ENCODE measurements at regions not wholly inside any gene's neighbourhood (a gene's known extent, or its start where the extent isn't known, plus 50 kb on each side); places are given as distances from the start of the nearest gene placed in this dataset.
A peak's percentile ranks its signal among the peaks of the same experiment; 100 is the strongest.

DNA sequence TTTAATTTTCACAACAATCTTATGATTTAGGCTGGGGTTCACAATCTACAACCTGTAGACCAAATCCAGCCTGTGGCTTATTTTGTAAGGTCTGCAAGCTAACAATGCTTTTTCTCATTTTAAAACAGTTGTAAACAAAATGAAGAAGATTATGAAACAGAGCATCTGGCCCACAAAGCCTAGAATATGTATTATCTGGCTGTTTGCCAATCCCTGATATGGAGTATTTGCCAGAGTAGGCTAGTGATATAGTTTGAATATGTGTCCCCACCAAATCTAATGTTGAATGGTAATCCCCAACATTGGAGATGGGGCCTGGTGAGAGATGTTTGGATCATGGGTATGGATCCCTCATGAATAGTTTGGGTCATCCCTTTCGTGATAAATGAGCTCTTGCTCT lies 201.8 kb downstream of the DHX35 start:
- DNase-seq = no peak

DNA sequence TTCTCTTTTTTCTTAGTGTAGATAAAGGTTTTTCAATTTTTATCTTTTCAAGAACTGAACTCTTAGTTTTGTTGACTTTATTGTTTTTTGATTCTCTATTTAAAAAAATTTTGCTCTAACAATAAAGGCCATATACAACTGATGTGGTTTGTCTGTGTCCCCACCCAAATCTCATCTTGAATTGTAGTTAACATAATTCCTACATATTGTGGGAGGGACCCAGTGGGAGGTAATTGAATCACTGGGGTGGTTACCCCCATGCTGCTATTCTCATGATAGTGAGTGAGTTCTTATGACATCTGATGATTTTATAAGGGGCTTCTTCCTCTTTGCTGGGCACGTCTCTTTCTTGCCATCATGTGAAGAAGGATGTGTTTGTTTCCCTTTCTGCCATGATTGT lies 199.8 kb downstream of the DHX35 start:
- DNase-seq = no peak

DNA sequence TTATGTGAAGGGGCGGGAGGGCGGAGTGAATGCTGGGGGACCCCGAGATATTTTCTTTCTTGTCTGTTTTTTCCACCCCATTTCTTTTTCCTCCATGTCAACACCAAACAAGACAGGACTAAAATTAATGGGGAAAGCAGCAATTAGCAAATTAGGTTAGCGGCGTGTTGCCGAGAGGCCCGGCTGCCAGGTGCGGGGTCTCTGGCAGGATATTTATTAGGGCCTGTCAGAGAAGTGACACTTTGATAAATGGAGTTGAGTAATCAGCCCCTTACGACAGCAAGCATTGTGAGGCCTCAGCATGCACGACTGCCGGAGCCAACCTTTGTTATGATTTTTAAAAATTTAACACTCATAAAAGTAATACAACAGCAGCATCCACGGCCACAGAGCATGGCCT lies 193.8 kb downstream of the DHX35 start:
- no peak for DNase-seq

DNA sequence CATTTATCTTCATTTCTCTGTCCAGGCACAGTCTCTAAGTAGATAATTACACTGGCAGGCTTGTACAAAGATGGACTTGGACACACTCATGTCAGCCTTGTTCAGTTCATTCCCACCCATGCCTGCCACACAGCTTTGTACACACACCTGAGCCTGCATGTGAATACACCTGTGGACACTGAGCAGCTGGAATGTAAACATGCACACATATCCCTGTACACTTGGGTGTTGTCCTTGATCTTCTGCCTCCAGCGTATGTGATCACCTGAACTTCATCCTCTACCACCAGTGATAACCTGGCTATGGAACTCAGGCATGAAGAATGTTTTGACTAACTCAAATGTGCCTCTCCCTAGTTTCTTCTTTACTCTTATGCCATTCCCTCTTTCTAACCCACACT lies 190.6 kb downstream of the DHX35 start:
- no peak for DNase-seq

DNA sequence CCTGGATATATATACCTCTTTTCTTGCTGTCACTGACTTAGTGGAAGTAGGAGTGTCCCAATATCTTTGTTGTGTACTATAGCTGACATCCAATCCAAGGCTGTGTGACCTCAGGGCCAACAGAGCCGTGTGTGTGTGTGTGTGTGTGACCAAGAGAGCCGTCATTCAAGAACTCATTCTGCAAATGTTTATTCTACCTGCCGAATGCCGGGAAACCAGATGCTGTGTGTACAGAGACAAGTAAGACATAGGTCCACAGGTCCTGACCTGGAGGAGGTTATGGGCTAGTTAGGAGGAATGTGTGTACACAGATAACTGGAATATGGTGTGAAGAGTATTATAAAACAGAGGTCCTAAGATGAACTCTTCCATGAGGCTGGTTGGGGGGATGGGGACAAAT lies 190.0 kb downstream of the DHX35 start:
- DNase-seq = no peak

DNA sequence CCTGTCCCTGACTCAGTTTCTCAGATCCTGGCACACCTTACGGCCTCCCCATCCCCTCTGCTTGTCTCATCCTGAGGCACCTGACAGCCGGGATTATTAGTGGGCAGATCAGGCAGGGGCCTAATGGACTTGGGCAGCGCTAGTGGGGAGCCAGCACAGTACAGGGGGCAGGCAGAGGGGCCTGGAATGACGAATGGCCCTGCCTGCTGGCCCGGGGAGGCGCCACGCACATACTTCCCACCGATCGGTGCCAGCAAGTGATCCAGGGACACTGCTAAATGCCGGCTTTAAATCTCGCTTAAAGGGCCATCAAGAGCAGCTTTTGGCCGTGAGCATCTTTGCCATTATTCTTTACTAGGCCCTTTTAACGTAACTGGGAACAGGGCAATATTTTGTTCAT lies 188.4 kb downstream of the DHX35 start:
- no peak for DNase-seq

DNA sequence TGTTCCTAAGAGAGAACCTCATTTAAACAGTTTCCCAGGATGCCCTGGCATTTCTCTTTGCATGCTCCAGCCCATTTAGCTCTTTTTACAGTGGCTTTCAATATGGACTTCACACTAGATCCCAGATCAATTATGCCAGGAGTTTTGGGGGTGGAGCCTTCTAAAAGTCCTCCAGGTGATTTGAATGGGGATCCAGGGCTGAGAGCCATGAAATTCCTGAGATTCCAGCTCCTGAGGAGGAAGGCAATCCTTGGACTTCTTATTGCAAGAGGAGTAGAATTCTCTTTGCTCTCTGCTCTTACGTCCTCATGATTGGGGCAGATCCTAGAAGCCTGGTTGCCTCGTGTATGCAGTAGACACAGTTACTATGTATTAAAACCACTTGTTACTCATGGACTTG lies 184.2 kb downstream of the DHX35 start:
- DNase-seq = no peak

DNA sequence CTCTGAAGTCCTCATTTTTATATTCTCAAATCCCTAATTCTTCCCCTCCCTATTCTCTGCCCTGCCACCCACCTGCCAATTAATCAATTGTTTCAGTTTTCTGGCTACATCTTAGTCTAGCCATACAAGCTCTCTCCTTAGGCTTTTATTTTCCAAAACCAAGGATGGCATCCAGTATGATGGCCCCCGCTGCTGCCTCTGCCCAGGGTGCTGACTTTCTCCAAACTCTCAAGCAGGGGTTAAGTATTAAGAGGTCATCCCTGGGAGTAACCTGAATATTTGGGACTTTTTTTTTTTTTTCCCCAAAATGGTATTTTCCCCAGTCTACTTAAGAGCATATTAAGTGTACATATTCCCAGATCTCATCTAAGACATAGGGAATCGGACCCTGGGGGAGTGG lies 183.8 kb downstream of the DHX35 start:
- no peak for DNase-seq

DNA sequence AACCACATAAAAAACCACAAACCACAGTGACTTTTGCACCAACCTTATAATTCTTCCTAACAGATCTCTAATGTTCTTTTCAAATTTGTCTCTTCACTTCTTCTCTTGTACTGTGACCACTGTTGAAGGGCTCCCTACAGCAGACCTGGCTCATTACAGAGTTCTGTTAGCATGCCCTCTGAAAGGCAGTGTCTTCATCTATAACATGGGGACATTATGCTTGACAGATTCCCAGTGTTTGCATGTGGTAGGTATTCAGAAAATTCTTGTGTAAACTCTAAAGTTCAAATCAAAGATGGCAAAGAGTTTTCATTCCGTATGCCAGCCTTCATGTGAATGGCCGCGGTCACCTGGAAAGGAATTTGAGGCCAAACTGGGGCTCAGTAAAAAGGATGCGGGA lies 182.6 kb downstream of the DHX35 start:
- no peak for DNase-seq

DNA sequence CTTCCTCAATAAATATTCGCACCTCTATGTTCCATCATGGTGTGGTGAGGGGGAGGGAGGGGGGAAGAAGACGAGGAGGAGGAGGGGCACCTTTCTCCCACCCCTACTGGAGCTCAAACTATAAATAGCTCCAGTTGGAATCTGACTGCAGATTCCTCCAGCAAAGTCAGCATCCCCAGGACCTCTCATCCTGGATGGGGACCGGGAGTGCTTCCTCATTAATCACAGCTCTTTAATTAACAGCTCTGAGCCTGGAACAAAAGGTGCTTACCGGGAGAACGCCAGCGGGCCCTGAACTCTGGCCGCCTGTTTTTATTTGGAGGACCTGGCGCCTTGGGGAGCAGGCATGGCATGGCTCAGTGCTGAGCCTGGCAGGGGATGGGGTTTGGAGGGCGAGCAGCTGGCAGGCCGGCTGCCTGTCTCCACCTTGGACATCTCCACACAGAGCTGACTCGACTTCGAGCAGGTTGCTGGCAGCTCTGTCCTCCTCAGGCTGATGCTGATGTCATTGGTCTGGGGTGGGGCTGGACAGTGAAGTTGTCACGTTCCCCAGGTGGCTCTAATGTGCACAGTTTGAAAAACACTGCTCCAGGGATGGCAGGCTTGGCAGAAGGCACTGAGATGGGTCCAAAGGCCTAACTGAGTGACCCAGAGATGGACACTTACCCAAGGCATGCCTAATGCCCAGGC lies 180.4 kb downstream of the DHX35 start:
- DNase-seq = no peak

DNA sequence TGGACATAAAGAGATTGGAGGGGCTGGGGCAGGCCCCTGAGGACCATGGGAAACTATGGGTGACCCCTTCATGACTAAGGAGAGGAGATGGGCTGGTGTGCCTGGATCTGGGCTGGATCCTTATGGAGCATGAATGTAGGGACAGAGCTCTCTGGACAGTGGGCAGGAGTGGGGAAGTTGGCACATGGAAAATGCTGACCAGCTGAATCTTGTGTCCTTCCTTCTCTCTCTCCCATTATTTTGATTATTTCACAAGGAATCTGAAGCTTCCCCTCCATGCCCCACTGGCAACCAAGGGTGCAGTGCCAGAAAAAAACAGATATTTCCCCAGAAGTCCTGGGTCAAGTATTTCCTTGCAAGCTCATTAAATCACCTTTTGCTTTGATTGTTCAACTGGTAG lies 175.2 kb downstream of the DHX35 start:
- no peak for DNase-seq

DNA sequence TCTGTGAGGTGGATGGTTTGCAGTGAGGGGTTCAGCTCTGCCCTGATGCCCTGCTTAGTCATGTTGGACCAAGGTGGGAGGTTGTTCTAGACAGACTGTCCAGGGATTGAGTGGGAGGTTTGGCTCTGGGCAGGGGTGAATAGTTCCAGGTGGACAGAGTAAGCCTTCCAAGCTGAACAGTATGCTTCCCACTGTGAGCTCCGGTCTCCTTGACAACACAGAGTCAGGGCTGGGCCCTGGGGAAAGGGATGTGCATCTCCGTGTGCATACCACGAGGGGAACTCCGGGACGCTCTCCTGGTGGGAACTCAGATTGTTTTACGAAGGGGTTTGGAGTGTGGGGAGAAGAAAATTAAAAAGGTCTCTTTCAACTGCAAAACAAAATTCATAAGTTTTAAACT lies 174.7 kb downstream of the DHX35 start:
- DNase-seq = no peak

DNA sequence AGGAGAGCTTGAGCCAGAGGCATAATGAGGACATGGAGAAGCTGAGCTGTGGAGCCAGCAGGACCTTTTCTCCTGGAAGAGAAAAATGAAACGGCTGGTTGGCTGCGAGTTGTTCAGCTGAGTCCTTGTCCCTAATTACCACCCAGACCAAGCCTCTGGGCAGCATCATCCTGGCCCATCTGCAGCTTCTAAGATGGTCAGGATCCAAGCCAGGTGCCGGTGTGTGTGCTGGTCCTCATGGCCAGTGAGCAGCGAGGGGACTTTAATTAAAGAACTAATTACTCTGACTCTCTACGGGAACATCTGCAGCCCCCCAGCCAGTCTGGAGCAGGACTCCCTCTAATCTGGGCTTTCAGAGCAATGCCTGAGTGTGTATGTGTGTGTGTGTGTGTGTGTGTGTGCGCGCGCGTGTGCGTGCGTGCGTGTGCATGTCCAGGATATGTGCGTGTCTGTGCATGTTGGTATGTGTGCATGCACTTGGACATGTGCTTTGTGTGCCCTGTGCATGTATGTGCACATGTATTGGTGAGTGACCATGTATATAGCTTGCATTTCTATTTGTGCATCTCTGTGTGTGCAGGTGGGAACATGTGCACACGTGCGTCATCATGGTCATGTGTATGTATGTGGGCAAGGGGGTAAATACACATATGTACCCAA lies 173.9 kb downstream of the DHX35 start:
- DNase-seq = no peak

DNA sequence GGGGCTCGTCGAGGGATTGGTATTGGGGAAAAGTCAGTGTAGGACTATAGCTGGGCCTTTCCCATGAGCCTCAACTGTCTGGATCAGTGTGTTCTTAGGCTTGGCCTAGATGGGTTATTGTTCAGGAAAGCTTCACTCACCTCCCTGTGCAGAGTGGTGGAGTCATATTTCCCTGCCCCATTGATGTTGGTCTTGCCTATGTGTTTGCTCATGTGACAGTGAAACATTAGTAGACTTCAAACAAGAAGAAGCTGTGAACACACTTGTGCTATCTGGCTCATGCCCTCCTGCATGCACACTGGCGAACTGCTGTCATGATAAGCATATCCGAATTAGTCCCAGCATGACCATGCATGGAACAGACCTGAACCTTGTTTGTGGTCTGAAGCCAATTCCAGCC lies 171.1 kb downstream of the DHX35 start:
- DNase-seq = no peak

DNA sequence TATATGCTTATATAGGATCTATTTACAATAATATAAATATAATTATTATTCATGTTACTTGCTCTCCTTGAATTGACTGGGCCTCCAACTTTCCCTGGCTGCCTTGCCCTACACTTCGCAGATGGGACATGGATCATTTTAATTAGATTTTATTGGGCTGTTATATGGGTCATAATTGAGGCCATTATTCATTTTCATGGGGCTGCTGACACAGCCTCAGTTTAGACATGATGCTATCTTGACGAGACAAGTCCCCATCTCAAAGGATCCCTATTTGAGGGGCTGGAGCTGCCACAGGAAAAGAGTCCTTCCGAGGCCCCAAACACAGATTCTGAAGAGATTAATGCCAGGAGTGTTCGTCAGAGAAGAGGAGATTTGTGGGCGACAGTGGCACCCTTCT lies 170.4 kb downstream of the DHX35 start:
- DNase-seq = no peak

DNA sequence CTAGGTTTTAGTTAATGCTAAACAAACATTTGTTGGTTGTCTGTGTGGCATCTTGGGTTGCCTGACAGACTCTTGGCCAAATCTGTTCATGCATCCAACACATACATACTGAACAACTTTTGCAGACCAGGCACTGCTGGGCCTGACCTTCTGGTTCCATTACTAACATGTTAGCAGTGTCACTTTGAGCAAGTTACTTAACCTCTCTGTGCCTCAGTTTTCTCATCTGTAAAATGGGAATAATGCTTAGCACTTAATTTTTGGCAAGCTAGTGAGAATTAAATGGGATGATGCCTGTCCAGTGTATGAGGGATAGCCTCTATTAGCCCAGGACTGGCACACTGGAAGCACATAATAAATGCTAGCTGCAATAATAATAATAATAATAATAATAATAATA lies 169.9 kb downstream of the DHX35 start:
- no peak for DNase-seq

DNA sequence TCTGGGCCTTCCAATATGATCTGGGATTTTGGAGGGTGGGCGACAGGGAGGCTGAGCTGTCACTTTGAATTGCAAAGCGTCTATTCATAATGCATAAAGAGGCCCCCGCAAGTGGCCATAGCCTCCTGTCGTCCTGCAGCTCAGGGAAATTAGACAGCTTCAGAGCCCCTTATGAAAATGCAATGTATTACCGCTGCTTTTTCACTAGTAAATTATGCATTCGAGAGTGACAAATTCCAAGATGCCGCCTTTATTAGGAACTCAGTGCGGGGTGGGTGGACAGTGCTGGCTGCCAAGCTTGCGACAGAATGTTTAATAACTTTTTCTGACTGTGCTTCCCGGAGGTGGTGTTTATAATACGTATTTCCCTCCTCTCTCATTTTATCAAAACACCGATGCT lies 168.5 kb downstream of the DHX35 start:
- no peak for DNase-seq

DNA sequence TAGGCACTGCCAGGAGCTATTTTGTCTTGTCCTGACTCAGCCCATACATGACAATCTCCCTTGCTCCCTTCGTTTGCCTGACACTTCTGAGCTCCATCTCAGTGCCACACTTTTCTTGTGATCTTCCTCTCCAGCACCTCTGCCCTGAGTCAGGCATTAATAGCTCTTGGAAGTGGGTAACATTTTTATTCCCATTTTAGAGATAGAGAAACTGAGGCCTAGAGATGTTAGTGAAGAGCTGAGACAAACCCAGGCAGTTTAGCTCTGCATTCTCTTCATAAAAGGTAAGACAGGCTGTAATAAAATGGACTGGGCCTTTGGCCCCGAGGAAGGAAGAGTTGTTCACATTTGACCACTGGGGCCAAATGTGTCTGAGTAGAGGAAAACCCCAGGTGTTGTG lies 167.4 kb downstream of the DHX35 start:
- DNase-seq = no peak

DNA sequence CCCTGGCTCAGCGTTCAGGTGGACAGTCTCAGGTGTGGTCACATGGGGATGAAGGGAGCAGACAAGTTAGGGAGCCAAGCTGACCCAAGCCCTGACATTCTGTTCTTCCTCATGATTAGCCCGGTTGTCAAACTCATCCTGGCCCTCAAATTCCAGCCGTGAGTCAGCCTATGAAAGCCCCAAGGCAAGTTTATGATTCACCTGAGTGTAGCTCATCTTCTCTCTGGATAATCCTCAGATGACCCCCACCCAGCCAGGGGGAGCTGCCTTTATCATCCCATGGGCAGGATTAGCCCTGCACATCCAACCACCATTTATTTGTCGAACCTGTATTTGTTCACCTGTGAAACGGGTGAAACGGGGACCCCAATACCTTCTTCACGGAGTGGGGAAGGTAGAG lies 161.9 kb downstream of the DHX35 start:
- DNase-seq = no peak

DNA sequence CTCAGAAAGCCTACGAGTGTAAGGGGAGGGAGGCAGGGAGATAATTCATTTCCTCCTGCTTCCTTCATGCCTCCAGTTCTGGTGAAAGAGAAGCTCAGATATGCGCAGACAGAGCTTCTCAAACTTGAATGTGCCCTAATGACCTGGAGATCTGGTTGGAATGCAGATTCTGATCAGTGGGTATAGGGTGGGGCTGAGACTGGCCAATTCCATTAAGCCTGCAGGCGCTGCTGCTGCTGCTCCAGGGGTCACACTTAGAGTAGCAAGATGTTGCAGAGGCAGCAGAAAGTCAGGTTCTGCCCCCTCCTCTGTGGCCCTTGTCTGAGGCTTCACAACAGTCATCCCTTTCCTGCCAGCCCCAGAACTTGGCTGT lies 161.0 kb downstream of the DHX35 start:
- no peak for DNase-seq

DNA sequence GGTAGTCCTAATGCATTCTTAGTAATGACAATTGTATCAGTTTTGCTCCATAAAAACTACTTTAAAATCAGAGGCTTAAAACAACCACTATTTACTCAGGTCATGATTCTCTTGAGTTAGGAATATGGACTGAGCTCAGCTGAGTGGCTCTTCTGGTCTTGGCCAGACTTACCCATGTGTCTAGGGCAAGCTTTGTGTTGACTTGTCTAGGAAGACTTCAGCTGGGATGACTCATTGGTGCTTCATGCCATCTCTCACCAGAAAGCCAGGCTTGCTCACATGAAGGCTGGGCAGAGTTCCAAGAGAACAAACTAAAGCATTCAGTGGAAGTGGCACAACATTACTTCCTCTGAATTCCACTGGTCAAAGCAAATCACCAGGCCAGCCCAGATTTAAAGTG lies 155.3 kb downstream of the DHX35 start:
- DNase-seq = peak; percentile 5 to 9

DNA sequence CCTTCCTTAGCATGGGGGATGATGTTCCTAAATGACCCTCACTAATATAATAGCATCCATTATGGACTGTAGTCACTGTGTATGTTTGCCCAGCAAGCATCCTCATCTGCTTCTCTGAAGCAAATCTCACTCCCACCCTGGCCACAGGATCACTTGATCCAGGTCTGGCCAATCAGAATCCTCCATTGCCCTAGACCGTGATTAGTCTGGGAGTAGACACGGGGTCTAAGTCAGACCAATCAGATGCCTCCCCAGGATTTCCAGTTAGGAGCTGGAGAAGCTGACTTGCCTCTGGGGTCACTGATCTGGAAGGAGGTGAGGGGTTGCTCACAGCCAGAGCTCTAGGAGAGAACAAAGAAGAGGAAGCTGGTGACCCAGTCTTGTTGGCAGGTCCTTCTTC lies 153.9 kb downstream of the DHX35 start:
- no peak for DNase-seq

DNA sequence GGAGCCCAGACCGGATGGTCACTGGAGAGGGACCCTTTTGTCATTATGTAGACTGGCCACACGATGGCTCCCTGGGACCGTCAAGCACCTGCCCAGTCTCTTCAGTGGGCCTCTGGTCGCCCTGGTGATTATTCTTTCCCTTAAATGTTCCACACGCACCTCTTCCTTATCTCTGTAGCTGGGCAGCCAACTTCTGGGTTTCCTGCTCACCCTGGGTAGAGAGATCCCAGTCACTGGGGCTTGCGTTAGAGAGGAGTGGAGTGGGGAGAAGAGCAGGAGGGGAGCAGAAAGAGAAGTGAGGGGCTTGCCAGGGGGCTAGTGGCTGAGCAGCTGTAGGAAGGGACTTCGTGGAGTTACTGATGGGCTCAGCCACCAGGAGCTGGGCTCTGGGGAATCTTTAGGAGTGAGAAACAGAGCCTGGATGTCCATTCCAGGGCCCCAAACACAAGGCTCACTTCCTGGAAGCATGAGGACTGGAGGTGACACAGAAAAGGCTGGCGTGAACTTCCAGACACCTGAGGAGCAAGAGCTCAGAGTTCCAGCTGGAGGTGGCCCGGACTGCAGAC lies 150.1 kb downstream of the DHX35 start:
- peak; percentile 0 to 6 for DNase-seq

DNA sequence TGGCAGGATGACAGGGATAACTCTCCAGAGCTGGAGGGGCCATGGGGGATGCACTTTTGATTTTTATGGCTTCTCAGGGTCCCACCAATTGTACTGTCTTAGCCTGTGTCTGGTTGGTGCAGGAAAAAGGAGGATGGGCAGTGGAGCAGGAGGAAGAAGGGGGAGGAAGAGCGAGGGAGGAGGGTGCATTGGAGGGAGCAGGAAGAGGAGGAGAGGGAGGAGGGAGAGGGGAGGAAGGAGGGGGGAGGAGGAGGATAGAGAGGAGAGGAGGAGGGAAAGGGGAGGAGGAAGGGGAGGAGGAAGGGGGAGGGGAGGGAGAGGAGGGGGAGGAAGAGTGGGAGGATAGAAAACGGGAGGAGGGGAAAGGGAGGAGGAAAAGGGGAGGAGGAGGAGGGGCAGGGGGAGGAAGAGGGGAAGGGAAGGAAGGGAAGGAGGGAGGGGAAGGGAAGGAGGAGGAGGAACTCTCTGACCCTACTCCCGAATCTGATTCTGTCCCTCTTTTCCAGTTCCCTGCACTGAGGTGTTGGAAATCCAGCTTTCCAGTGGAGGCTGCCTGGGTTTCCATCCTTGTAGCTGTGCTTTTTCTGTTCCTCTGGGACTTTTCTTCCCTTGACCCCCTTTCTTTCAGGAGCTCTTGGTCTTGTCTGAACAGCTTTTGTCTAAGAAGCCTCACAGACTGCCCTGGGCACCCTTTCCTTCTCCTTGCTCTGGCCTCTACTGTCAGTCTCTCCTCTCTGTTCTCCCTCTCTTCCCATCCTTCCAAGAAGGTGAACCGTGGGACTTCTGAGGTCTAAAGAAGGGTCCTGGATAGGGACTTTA lies 149.4 kb downstream of the DHX35 start:
- no peak for DNase-seq
